ENCODE measurements at regions not wholly inside any gene's neighbourhood (a gene's known extent, or its start where the extent isn't known, plus 50 kb on each side); places are given as distances from the start of the nearest gene placed in this dataset.

DNA sequence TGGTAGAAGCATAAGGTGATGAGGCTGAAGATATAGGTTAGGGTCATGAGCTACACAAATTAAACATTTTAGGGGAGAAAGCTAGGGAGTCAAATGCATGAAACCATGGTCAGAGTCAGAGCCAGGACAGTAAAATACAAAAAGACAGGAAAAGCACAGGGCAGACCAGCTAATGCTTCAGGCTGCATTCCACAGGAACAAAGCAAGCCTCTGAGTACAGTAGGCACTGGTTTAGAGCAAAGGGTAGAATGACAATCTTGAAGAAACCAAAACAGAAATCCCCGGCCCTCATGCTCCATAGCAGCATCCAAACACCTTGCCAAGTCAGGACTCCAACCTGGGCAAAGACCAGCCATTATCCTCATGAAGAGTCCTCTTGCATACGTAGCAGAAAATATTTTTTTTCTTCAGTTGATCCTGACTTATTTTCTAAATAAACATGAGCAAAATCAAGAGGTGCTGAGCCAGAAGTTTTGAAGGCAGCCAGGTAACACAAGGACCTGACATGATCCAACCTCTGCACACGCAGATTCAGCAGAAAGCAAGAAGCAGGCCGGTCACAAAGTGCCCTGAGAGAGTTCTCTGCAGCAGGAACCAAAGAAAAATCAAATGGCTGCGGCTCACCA is 273.1 kb downstream of the TTLL7 start:
- Histone ChIP-seq H3K27me3 (ENCODE audit: insufficient read depth, low read length) (no peaks in the 10 kb centered on the region), H3K4me3 (ENCODE audit: low read length) (no peak overlapping the region), H3K4me1 (ENCODE audit: insufficient read depth, low read length) (no peaks in the 10 kb centered on the region), H3K9me3 (ENCODE audit: low read depth, low read length) (no peaks in the 10 kb centered on the region)

DNA sequence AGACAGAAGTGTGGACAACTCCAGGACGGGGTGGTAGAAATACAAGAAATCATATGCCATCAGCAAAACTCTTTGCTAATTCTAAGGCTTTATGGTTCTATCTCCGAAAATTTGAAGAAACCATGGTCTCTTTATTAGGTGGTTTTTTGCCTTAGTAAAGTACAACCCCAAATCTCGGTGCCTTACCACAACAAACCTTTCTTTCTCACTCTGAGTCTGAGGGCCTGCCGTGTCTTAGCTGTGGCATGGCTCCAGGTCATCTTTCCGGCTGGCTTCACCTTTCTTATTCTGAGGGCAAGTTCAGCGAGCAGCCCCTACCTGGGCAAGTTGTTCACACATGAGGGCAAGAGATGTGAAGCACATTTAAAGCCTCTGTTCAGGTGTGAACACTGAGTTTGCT is 280.6 kb downstream of the TTLL7 start:
- Histone ChIP-seq H3K27me3 (ENCODE audit: insufficient read depth, low read length) (no peaks in the 10 kb centered on the region), H3K9me3 (ENCODE audit: low read depth, low read length) (no peaks in the 10 kb centered on the region), H3K4me1 (ENCODE audit: insufficient read depth, low read length) (no peaks in the 10 kb centered on the region), H3K4me3 (ENCODE audit: low read length) (no peak overlapping the region)

DNA sequence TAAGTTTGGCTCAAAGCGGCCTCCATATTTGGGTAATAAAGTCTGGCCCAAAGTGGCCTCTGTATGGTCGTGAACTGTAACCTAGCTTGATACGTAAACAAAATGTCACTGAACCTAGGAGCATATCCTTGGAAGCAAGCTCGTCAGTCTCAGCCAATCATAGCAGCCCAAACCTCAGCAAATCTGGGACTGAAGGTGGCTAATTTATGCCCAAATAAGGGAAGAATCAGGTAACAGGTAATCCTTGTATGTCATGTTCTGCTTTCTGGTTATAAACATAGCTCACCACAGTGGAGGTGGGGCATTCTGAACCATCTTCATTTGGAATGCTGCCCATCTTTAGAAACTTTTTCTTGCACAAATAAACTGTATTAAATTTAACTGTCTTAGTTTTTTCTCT is 281.1 kb downstream of the TTLL7 start:
- H3K4me3 ChIP-seq (ENCODE audit: low read length), result no peak overlapping the region
- no peaks in the 10 kb centered on the region for H3K9me3 ChIP-seq (ENCODE audit: low read depth, low read length)
- no peaks in the 10 kb centered on the region for H3K27me3 ChIP-seq (ENCODE audit: insufficient read depth, low read length)
- H3K4me1 ChIP-seq (ENCODE audit: insufficient read depth, low read length), result no peaks in the 10 kb centered on the region

DNA sequence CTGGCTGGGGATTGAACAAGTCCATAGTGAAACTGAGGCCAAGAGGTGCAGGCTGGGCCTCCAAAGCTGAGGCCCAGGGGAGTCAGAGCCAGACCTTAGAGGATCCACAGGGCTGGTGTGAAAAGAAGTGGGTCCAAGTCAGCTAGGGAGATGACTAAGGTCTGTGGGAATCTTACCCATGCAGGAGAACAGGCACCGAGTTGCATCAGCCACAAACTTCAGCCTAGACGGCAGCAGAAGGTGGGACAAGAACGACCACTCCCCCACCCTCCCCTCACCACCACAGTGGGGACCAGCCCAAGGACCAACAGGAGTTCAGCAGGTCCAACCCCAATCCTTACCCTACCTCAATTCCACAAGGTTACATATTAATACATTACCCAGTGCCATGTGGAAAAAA is 282.3 kb downstream of the TTLL7 start:
- Histone ChIP-seq H3K4me1 (ENCODE audit: insufficient read depth, low read length) (no peaks in the 10 kb centered on the region), H3K4me3 (ENCODE audit: low read length) (no peak overlapping the region), H3K27me3 (ENCODE audit: insufficient read depth, low read length) (no peaks in the 10 kb centered on the region), H3K9me3 (ENCODE audit: low read depth, low read length) (no peaks in the 10 kb centered on the region)

DNA sequence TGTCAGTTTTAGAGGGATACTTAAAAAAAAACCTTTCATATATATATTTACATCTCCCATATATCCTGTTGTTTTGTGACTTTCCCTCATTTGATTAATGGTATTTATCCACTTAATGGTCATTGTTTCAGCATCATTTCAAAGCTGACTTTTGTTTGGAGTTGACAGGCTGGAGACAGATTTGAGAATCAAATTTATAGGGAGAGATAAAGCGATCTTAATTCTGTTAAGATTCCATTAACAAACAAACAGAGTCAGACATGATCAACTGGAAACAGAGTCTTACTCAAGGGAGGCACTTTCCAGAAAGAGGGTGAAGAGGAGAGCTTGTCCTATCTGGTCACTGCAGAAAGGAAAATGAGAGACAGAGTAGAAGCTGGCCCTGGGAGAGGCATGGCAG is 283.4 kb downstream of the TTLL7 start:
- no peaks in the 10 kb centered on the region for H3K27me3 ChIP-seq (ENCODE audit: insufficient read depth, low read length)
- H3K9me3 ChIP-seq (ENCODE audit: low read depth, low read length), result no peaks in the 10 kb centered on the region
- H3K4me1 ChIP-seq (ENCODE audit: insufficient read depth, low read length), result no peaks in the 10 kb centered on the region
- no peak overlapping the region for H3K4me3 ChIP-seq (ENCODE audit: low read length)

DNA sequence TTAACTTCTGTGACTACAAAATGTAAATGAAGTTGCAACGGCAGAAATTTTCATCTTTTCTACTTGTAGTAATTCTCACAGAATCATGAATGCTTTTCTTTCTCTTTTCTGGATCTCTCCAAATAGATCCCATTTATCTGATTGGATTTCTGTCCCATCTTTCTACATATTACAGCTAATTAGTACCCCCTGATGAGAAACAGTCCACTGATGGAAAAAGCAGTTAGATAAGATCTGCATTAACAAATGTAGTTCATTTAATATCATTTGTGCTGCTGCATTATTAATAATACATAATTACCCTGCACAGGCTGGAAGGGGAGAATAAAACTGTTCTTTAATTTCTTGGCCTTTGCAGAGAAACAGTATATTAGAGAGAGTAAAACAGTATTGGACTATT is 289.3 kb downstream of the TTLL7 start:
- no peaks in the 10 kb centered on the region for H3K9me3 ChIP-seq (ENCODE audit: low read depth, low read length)
- H3K4me1 ChIP-seq (ENCODE audit: insufficient read depth, low read length), result no peaks in the 10 kb centered on the region
- no peaks in the 10 kb centered on the region for H3K27me3 ChIP-seq (ENCODE audit: insufficient read depth, low read length)
- H3K4me3 ChIP-seq (ENCODE audit: low read length), result no peak overlapping the region

DNA sequence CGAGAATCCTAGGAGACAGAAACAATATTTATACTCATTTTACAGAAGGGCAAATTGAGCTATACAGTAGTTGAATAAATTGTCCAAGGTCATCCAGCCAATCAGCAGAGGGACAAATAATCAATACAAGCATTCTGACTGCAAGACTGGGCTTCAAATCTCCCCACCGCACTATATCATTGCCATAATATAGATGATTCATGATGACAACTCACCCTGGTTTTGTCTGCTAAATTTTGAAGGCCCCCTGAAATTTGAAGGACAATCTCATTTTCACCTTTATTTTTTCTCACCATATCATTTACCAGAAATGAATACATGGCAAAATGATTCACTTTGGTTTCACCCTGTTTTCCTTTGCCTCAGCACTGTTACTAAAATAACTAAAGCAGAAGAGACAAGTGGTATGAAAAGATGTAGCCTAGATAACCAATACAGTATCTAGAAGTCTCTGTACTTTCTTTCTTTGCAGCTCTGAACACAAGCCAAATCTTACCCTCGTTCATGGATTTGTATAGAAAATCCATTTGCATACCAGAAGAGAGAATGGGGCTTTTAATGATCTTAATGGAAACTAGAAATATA is 292.5 kb downstream of the TTLL7 start:
- H3K27me3 ChIP-seq (ENCODE audit: insufficient read depth, low read length), result no peaks in the 10 kb centered on the region
- no peaks in the 10 kb centered on the region for H3K9me3 ChIP-seq (ENCODE audit: low read depth, low read length)
- H3K4me3 ChIP-seq (ENCODE audit: low read length), result no peak overlapping the region
- no peaks in the 10 kb centered on the region for H3K4me1 ChIP-seq (ENCODE audit: insufficient read depth, low read length)

DNA sequence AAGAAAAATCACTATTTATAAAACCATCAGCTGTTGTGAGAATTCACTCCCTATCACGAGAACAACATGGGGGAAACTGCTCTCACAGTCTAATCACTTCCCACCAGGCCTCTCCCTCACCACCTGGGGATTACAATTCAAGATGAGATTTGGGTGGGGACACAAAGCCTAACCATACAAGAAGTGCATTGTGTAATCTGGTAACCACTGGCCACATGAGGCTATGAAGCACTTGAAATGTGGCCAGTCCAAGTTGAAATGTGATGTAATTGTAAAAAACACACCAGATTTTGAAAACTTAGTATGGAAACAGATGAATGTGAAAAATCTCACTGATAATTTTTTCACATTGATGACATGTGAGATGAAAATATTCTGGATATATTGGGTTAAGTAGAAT is 293.8 kb downstream of the TTLL7 start:
- no peaks in the 10 kb centered on the region for H3K4me1 ChIP-seq (ENCODE audit: insufficient read depth, low read length)
- H3K4me3 ChIP-seq (ENCODE audit: low read length), result no peak overlapping the region
- no peaks in the 10 kb centered on the region for H3K9me3 ChIP-seq (ENCODE audit: low read depth, low read length)
- no peaks in the 10 kb centered on the region for H3K27me3 ChIP-seq (ENCODE audit: insufficient read depth, low read length)

DNA sequence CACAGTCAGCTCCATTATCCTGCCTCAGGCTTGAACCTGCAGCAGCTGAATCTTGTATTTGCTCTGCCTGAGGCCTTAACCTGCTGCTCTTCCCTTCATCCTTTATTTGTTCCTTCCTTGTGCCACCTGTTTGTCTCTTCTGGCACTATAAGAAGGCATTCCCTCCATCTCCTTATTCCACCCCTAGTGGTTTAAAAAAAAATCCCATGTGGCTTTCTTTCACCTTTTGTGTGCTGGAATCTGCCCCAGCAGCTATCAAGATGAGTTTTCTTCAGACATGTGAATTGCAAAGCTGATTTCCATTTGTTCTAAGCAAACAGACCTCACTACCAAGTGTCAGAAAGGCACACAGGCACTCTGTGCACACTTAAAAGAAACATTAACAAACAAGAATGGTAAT is 294.6 kb downstream of the TTLL7 start:
- H3K27me3 ChIP-seq (ENCODE audit: insufficient read depth, low read length), result no peaks in the 10 kb centered on the region
- no peaks in the 10 kb centered on the region for H3K9me3 ChIP-seq (ENCODE audit: low read depth, low read length)
- H3K4me1 ChIP-seq (ENCODE audit: insufficient read depth, low read length), result no peaks in the 10 kb centered on the region
- no peak overlapping the region for H3K4me3 ChIP-seq (ENCODE audit: low read length)

DNA sequence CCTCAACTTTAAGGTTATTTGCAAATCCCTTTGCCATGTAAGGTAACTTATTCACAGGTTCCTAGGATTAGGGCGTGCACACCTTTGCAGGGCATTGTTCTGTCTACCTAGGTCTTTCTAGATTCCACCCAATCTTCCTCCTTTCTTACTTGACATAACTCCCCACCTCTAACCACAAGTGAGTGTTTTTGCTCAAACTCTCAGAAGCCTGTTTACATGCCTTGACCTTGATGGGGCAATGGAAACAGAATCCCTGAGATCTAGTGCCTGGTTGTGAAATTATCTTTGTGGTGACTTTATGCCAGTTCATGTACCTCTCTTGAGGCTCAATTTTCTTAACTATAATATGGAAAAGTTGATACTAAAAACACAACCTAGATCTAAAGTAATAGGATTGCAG is 296.6 kb downstream of the TTLL7 start:
- Histone ChIP-seq H3K27me3 (ENCODE audit: insufficient read depth, low read length) (no peaks in the 10 kb centered on the region), H3K4me3 (ENCODE audit: low read length) (no peak overlapping the region), H3K9me3 (ENCODE audit: low read depth, low read length) (no peaks in the 10 kb centered on the region), H3K4me1 (ENCODE audit: insufficient read depth, low read length) (no peaks in the 10 kb centered on the region)

DNA sequence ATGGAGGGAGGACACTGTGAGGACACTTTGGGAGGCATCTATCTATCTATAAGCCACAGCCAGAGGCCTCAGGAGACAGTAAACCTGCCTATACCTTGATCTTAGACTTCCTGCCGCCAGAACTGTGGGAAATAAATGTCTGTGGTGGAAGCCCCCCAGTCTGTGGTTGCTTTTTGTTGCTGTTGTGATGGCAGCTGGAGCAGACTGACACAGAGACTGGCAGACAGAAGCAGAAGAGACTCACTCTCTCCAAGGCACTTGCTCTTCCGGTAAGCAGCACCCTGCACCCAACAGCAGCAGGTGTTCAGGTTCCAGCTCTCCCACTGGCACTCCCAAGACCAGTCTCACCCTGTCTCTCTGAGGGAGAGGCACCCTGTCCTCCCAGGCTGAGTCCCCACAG is 297.6 kb downstream of the TTLL7 start:
- H3K9me3 ChIP-seq (ENCODE audit: low read depth, low read length), result no peaks in the 10 kb centered on the region
- H3K4me1 ChIP-seq (ENCODE audit: insufficient read depth, low read length), result no peaks in the 10 kb centered on the region
- no peaks in the 10 kb centered on the region for H3K27me3 ChIP-seq (ENCODE audit: insufficient read depth, low read length)
- H3K4me3 ChIP-seq (ENCODE audit: low read length), result no peak overlapping the region

DNA sequence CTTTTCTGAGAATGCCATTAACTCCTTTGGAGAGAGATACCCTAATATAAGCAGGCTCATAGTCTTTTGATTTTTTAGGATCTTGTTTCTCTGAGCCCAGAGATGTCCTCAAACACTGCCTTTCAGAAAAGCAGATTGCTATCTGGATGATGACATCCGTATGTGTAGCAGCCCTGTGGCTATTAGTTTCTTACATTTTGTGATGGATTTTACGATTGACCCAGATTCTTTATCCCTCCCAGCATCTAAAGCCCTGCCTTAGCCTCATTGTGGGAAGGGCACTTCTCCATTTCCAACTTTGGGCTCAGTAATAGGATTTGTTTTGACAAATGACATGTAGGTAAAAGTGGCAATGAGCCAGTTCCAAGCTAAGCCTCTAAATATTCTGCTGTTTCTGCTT is 300.3 kb downstream of the TTLL7 start:
- H3K9me3 ChIP-seq (ENCODE audit: low read depth, low read length), result no peaks in the 10 kb centered on the region
- H3K27me3 ChIP-seq (ENCODE audit: insufficient read depth, low read length), result peaks cover 7% of the 10 kb centered on the region
- peaks cover 4% of the 10 kb centered on the region for H3K4me1 ChIP-seq (ENCODE audit: insufficient read depth, low read length)
- no peak overlapping the region for H3K4me3 ChIP-seq (ENCODE audit: low read length)

DNA sequence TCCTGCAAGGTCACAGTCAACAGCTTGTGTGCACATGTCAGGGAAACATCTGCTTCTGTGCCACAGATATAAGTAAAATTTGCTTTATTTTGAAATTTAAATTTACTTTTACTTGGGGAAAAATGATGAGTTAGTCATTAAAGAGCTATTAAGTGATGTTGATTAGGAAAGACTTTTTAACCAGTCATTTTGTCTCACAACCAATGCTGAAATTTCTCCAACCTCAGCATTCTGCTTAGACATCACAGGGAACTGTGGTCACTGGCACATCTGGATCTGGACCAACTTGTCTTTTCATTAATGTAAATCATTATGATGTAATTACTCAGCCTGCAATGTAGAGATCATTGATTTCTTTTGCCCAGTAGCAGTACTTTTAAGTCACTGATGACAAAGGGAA is 301.0 kb downstream of the TTLL7 start:
- no peak overlapping the region for H3K4me3 ChIP-seq (ENCODE audit: low read length)
- peaks cover 10% of the 10 kb centered on the region for H3K27me3 ChIP-seq (ENCODE audit: insufficient read depth, low read length)
- no peaks in the 10 kb centered on the region for H3K9me3 ChIP-seq (ENCODE audit: low read depth, low read length)
- H3K4me1 ChIP-seq (ENCODE audit: insufficient read depth, low read length), result peaks cover 11% of the 10 kb centered on the region

DNA sequence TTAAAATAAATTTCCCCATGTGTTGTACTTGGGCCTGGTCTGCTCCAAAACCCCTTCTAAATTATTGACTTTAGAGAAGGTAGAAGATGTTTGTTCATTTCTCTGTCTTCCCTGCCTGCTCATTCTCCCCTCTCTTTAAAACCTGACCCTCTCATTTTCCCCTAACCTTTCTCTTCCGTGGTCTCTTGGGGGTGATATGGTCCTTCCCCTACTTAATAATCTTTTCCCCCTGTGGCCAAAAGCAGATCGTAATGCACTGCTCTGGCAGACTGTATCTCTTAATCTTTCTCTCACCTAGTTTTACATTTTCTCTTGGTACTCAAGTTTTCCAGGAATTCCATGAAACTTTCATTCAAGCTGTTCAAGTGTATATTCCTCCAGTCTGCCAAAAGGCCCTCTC is 301.7 kb downstream of the TTLL7 start:
- H3K4me1 ChIP-seq (ENCODE audit: insufficient read depth, low read length), result peaks cover 14% of the 10 kb centered on the region
- no peak overlapping the region for H3K4me3 ChIP-seq (ENCODE audit: low read length)
- H3K27me3 ChIP-seq (ENCODE audit: insufficient read depth, low read length), result peaks cover 10% of the 10 kb centered on the region
- H3K9me3 ChIP-seq (ENCODE audit: low read depth, low read length), result no peaks in the 10 kb centered on the region

DNA sequence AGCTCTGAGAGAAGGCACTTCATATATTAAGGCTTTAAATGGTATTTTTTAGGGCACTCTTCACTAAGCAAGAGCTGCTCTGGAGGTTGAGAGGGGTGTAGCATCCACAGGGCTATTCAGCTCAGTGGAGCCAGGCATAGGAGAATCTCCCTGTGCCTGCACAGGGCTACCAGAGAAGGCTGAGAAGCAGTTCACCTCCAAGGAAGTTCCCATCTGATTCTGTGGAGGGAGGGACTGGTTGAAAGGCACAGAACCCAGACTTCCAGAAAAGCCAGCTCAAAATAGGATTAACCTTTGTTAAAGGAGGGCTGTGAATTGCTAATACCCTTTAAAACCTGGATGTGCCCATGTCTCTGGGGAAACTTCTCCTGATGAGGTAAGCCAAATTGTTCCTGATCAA is 304.5 kb downstream of the TTLL7 start:
- H3K4me3 ChIP-seq (ENCODE audit: low read length), result no peak overlapping the region
- H3K9me3 ChIP-seq (ENCODE audit: low read depth, low read length), result no peaks in the 10 kb centered on the region
- H3K27me3 ChIP-seq (ENCODE audit: insufficient read depth, low read length), result peaks cover 10% of the 10 kb centered on the region
- H3K4me1 ChIP-seq (ENCODE audit: insufficient read depth, low read length), result peaks cover 14% of the 10 kb centered on the region

DNA sequence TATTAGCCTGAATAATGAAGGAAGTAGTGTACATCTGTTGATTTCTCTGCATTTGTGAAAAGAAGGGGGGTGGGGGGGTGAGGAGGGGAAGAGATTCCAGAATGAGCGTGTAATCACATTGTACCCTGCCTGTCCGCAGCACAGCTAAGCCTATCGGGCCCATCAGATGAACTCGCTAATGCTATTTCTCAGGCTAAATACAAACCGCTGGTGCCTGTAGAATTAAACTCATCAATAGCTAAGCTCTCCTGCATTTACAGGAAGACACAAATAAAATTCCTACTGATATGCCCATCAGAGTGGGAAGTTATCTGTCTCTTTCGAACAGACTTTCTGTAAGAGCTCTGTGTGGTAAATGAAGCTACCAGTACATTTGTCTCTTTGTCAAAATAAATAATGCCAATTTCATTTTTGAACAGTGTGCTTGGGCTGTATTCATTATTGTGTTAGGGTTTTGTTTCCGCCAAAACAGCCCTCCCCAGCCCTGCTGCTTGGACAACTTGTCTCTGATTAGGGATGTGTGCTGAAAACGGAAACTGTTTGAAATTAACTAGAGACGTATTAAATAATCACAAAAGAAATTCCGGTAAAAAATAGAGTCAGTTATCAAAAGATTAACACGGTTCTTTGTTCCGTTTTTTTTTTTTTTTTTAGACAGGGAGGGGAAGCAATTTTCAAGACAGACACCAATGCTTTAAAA is 305.4 kb downstream of the TTLL7 start:
- Histone ChIP-seq H3K9me3 (ENCODE audit: low read depth, low read length) (no peaks in the 10 kb centered on the region), H3K4me1 (ENCODE audit: insufficient read depth, low read length) (peaks cover 14% of the 10 kb centered on the region), H3K4me3 (ENCODE audit: low read length) (no peak overlapping the region), H3K27me3 (ENCODE audit: insufficient read depth, low read length) (peaks cover 10% of the 10 kb centered on the region)
